Activated naive CD4-positive, alpha-beta T cell treated with anti-CD3 and anti-CD28 coated beads, Interleukin-2, amount 10 ng/mL, durations not matched to agents 7 days and 5 days (primary cell): ENCODE measurements at regions not wholly inside any gene's neighbourhood (a gene's known extent, or its start where the extent isn't known, plus 50 kb on each side); places are given as distances from the start of the nearest gene placed in this dataset.

Source experiments
- CTCF ChIA-PET: fragments of 350-600 bp; sonication (Branson Sonifier 250); formaldehyde crosslinking; loops from one replicate; lab custom pipeline; 2021; ENCODE audit warnings: antibody characterized with exemption; lab: Charles Lee
- DNase-seq: peaks from one replicate; pipeline ENCODE4 v3.0.0-alpha.2; 2020
- H3K27ac Mint-ChIP-seq: one replicate; pipeline ENCODE4 v1.8.0; 2021; ENCODE audit warnings: mild to moderate bottlenecking, moderate library complexity, mixed read lengths
- H3K27me3 Mint-ChIP-seq: one replicate; pipeline ENCODE4 v1.8.0; 2021; ENCODE audit warnings: mild to moderate bottlenecking, mixed read lengths
- H3K36me3 Mint-ChIP-seq: one replicate; pipeline ENCODE4 v1.8.0; 2021; ENCODE audit warnings: mixed read lengths
- H3K4me1 Mint-ChIP-seq: one replicate; pipeline ENCODE4 v1.8.0; 2021; ENCODE audit warnings: mixed read lengths
- H3K4me3 Mint-ChIP-seq: one replicate; pipeline ENCODE4 v1.8.0; 2021; ENCODE audit warnings: mild to moderate bottlenecking, moderate library complexity, mixed read lengths
- H3K9me3 Mint-ChIP-seq: one replicate; pipeline ENCODE4 v1.8.0; 2021; ENCODE audit warnings: mixed read lengths

DNA sequence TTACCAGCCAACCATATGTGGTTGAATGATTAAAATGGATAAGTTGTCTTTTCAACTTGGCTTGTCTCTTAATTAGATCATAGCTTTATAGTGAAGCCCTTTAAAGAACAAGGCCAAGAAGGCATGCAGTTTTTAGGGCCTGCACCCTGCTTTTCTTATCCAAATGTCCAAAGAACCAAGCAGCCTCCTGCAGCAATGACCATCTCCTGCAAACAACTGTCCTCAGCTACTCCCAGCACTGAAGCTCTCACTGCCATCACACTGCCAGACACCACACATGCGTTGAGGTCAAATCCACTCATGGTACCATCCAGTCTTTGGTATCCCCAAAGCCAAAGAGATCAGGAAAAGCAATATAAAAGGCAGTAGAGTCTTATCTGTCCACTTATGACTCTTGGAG is 210.3 kb downstream of the ACTR3B start:
- H3K27me3 Mint-ChIP-seq = no peaks in the 10 kb centered on the region
- H3K9me3 Mint-ChIP-seq = no peaks in the 10 kb centered on the region
- H3K4me1 Mint-ChIP-seq = no peaks in the 10 kb centered on the region
- no peak overlapping the region for H3K27ac Mint-ChIP-seq
- DNase-seq = no peak
- CTCF ChIA-PET = no interaction called here
- H3K4me3 Mint-ChIP-seq = no peak overlapping the region
- H3K36me3 Mint-ChIP-seq = no peaks in the 10 kb centered on the region

DNA sequence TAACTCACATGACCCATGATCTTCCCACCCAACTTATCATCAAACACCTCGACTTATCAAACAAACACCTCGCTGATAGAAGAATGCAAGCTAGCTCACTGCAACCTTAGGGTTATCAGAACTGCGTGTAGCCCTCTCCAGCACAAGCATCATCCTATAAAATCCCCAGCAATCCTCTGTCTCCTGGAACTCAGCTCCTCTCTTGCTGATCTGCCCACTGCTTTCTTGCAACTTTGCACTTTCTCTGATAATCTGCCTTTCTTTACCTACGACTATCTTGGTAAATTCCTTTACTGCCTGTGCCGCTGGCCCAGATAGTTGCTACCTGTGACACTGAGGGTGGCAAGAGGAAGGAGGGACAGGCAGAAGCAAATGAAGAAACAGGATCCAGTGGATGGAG is 210.9 kb downstream of the ACTR3B start:
- Mint-ChIP-seq H3K4me1 (no peaks in the 10 kb centered on the region), H3K36me3 (no peaks in the 10 kb centered on the region), H3K4me3 (no peak overlapping the region), H3K27me3 (no peaks in the 10 kb centered on the region), H3K9me3 (no peaks in the 10 kb centered on the region), H3K27ac (no peak overlapping the region)
- no peak for DNase-seq
- CTCF ChIA-PET = no interaction called here

GRCh38 chr7:152974577-152974976 is 215.0 kb downstream of the ACTR3B start:
- H3K4me1 Mint-ChIP-seq = no peaks in the 10 kb centered on the region
- CTCF ChIA-PET = no interaction called here
- no peak overlapping the region for H3K4me3 Mint-ChIP-seq
- H3K9me3 Mint-ChIP-seq = no peaks in the 10 kb centered on the region
- no peaks in the 10 kb centered on the region for H3K27me3 Mint-ChIP-seq
- no peaks in the 10 kb centered on the region for H3K36me3 Mint-ChIP-seq
- no peak overlapping the region for H3K27ac Mint-ChIP-seq
- no peak for DNase-seq

- Mint-ChIP-seq H3K9me3 (no peaks in the 10 kb centered on the region), H3K27ac (no peak overlapping the region), H3K4me3 (no peak overlapping the region), H3K27me3 (no peaks in the 10 kb centered on the region), H3K4me1 (no peaks in the 10 kb centered on the region), H3K36me3 (no peaks in the 10 kb centered on the region)
- no peak for DNase-seq
- CTCF ChIA-PET = no interaction called here
Observed at GRCh38 chr7:152975076-152975475, 215.5 kb downstream of the ACTR3B start.

DNA sequence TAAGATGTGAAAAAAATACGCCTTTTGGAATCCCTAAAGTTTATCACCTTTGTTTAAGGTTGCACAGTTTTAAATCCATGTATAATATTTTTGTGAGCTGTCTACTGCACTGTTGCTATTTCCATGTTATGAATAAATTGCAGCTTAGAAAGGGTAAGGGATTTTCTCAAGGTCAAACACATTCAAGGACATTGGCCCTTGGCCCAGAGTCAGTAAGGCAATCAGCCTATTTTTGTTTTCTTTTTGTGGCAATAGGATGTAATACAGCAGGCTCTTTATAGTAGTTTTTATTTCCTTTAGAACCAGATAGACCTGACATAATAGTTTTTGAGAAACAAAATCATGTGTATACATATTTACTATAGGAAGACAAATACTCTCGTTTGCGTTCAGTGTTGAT is 219.8 kb downstream of the ACTR3B start:
- H3K36me3 Mint-ChIP-seq = no peaks in the 10 kb centered on the region
- H3K4me3 Mint-ChIP-seq = no peak overlapping the region
- no peaks in the 10 kb centered on the region for H3K27me3 Mint-ChIP-seq
- H3K9me3 Mint-ChIP-seq = no peaks in the 10 kb centered on the region
- DNase-seq = no peak
- no peak overlapping the region for H3K27ac Mint-ChIP-seq
- CTCF ChIA-PET = no interaction called here
- H3K4me1 Mint-ChIP-seq = no peaks in the 10 kb centered on the region

DNA sequence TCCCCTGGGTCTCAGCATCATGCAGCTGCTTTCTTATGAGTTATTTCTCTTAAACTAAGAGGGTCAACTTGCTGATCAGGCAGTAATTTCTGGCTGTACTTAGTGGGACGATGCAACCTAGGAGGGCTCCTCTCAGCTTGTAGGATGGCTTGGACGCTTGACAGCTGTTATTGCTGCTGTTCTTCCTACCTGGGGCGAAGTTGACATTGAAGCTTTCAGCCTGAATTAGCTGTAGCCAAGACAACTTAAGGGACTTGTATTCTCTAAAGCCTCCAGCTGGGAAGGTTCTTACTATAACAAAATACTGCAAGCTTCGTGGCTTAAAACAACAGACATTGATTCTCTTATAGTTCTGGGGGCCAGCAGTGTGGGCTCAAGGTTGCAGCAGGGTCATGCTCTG is 224.9 kb downstream of the ACTR3B start:
- no peaks in the 10 kb centered on the region for H3K36me3 Mint-ChIP-seq
- no peaks in the 10 kb centered on the region for H3K4me1 Mint-ChIP-seq
- no peaks in the 10 kb centered on the region for H3K27me3 Mint-ChIP-seq
- H3K27ac Mint-ChIP-seq = no peak overlapping the region
- H3K4me3 Mint-ChIP-seq = no peak overlapping the region
- CTCF ChIA-PET = no interaction called here
- DNase-seq = no peak
- H3K9me3 Mint-ChIP-seq = no peaks in the 10 kb centered on the region

GRCh38 chr7:152986376-152986775 is 226.8 kb downstream of the ACTR3B start:
- CTCF ChIA-PET = no interaction called here
- no peaks in the 10 kb centered on the region for H3K27me3 Mint-ChIP-seq
- H3K9me3 Mint-ChIP-seq = peaks cover 2% of the 10 kb centered on the region
- no peak for DNase-seq
- no peak overlapping the region for H3K4me3 Mint-ChIP-seq
- H3K4me1 Mint-ChIP-seq = peaks cover 4% of the 10 kb centered on the region
- H3K36me3 Mint-ChIP-seq = no peaks in the 10 kb centered on the region
- H3K27ac Mint-ChIP-seq = no peak overlapping the region

- Mint-ChIP-seq H3K27ac (no peak overlapping the region), H3K4me1 (peaks cover 4% of the 10 kb centered on the region), H3K36me3 (no peaks in the 10 kb centered on the region), H3K4me3 (no peak overlapping the region), H3K27me3 (no peaks in the 10 kb centered on the region), H3K9me3 (peaks cover 2% of the 10 kb centered on the region)
- CTCF ChIA-PET = no interaction called here
- DNase-seq = no peak
Observed at GRCh38 chr7:152987656-152988055, 228.1 kb downstream of the ACTR3B start.

DNA sequence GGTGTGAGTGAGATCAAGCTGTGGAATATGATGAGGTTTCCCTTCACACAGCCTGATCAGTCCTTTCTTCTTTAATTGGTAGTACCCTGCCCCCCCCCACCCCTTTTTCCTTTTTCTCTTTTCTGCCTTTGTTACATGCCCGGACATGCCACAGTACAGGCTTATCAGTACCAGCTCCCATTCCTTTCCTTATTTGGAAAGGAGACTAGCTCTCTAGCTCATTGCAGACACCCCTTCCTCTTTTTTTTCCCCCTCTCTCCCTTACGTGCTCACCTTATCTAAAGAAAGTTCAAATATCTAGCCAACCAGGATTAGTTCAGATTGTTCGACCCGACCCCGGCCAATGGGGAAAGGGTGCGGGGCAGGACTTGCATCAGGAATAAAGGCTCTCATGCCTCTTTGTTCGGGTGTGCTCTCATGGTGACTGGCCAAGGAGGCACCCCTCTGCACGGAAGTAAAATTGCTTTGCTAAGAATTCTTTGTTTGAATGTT is 230.4 kb downstream of the ACTR3B start:
- H3K27me3 Mint-ChIP-seq = no peaks in the 10 kb centered on the region
- DNase-seq = no peak
- H3K36me3 Mint-ChIP-seq = no peaks in the 10 kb centered on the region
- H3K9me3 Mint-ChIP-seq = peaks cover 2% of the 10 kb centered on the region
- H3K4me3 Mint-ChIP-seq = no peak overlapping the region
- H3K4me1 Mint-ChIP-seq = peaks cover 4% of the 10 kb centered on the region
- peak overlapping the region; percentile 6 for H3K27ac Mint-ChIP-seq
- CTCF ChIA-PET = no interaction called here

DNA sequence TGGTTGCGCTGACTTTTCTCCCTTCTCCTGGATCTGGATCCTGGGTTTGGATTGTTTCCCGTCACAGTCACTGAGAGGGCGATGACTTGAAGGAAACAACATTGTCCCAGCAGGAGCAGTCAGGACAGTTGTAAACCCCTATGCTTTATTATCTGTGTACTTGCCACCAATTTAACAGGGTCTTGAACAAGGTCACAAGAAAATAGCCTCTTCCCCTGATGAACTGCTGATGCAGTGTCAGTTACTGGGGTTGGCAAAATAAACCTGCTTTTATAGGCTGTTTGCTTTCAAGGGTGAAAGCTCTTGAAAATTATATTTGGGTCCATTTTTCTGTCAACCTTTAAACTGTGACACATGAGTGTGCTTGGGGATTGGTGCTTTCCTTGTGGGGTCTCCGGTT is 238.9 kb downstream of the ACTR3B start:
- H3K27me3 Mint-ChIP-seq = no peaks in the 10 kb centered on the region
- no peak overlapping the region for H3K4me3 Mint-ChIP-seq
- H3K4me1 Mint-ChIP-seq = no peaks in the 10 kb centered on the region
- H3K27ac Mint-ChIP-seq = no peak overlapping the region
- no peaks in the 10 kb centered on the region for H3K36me3 Mint-ChIP-seq
- peaks cover 9% of the 10 kb centered on the region for H3K9me3 Mint-ChIP-seq
- no peak for DNase-seq
- CTCF ChIA-PET = no interaction called here

DNA sequence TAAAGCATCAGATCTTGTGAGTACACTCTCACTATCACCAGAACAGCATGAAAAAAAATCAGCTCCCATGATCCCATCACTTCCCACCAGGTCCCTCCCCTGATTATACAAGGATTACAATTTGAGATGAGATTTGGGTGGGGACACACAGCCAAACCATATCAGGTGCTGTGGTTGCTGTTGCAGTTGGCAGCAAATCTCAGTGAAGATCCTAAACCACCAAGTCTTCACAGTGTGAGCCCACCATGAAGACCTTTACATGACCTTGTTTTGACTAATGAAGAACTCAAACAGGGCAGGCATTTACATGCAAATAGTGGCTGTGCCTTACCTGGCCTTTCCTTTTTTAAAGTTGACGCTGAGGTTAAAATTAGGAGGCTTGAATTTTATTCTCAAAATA is 242.6 kb downstream of the ACTR3B start:
- Mint-ChIP-seq H3K27ac (no peak overlapping the region), H3K4me1 (no peaks in the 10 kb centered on the region), H3K36me3 (no peaks in the 10 kb centered on the region), H3K4me3 (no peak overlapping the region), H3K27me3 (no peaks in the 10 kb centered on the region), H3K9me3 (peaks cover 9% of the 10 kb centered on the region)
- CTCF ChIA-PET = no interaction called here
- DNase-seq = no peak

DNA sequence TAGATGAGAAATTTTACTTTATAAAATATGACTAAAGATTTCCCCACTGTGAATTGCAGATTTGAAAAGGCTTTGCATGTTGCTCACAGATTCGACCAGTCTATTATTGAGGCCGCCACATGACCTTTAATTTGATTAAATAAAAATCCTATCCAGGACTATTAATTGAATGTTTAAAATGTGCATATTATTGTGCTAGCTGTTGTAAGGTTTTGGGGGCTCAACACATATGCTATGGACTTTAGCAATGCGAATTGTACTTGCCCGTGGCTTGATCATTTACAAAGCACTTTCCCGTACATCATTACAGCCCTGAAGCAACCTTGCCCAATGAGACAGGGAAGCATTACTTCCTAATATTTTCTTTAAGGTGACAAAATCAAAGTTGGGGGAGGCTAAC is 243.0 kb downstream of the ACTR3B start:
- Mint-ChIP-seq H3K9me3 (peaks cover 9% of the 10 kb centered on the region), H3K36me3 (no peaks in the 10 kb centered on the region), H3K4me3 (no peak overlapping the region), H3K27ac (no peak overlapping the region), H3K4me1 (no peaks in the 10 kb centered on the region), H3K27me3 (no peaks in the 10 kb centered on the region)
- DNase-seq = no peak
- CTCF ChIA-PET = no interaction called here

- CTCF ChIA-PET = no interaction called here
- no peaks in the 10 kb centered on the region for H3K27me3 Mint-ChIP-seq
- no peak overlapping the region for H3K4me3 Mint-ChIP-seq
- peaks cover 9% of the 10 kb centered on the region for H3K9me3 Mint-ChIP-seq
- H3K4me1 Mint-ChIP-seq = no peaks in the 10 kb centered on the region
- no peaks in the 10 kb centered on the region for H3K36me3 Mint-ChIP-seq
- no peak overlapping the region for H3K27ac Mint-ChIP-seq
- DNase-seq = no peak
Observed at GRCh38 chr7:153004341-153004740, 244.8 kb downstream of the ACTR3B start.

GRCh38 chr7:153005750-153006435 is 246.3 kb downstream of the ACTR3B start:
- H3K9me3 Mint-ChIP-seq = peaks cover 2% of the 10 kb centered on the region
- no peak for DNase-seq
- H3K36me3 Mint-ChIP-seq = no peaks in the 10 kb centered on the region
- H3K4me1 Mint-ChIP-seq = no peaks in the 10 kb centered on the region
- H3K4me3 Mint-ChIP-seq = no peak overlapping the region
- CTCF ChIA-PET = no interaction called here
- no peak overlapping the region for H3K27ac Mint-ChIP-seq
- H3K27me3 Mint-ChIP-seq = no peaks in the 10 kb centered on the region

DNA sequence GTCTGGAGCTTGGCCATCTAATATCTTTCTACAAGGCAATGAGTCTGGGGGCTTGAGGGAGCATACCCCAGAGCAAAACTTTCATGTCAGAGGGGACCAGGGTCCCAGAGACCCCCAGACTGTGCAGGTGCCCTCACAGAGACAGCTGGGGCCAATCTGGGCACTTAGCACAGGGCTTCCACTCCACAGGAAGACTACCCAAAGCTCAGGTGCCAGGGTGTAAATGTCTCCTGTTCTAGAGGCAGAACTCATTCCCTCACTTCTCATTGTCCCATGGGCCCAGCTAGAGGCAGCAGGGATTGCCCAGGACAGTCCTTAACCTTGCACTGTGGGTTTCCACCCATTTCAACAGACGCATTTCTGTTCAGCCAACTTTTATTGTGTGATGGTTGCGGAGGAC is 246.9 kb downstream of the ACTR3B start:
- no peaks in the 10 kb centered on the region for H3K27me3 Mint-ChIP-seq
- no peak overlapping the region for H3K4me3 Mint-ChIP-seq
- H3K9me3 Mint-ChIP-seq = no peaks in the 10 kb centered on the region
- H3K4me1 Mint-ChIP-seq = no peaks in the 10 kb centered on the region
- CTCF ChIA-PET = no interaction called here
- no peak overlapping the region for H3K27ac Mint-ChIP-seq
- DNase-seq = no peak
- H3K36me3 Mint-ChIP-seq = no peaks in the 10 kb centered on the region

- Mint-ChIP-seq H3K9me3 (no peaks in the 10 kb centered on the region), H3K36me3 (no peaks in the 10 kb centered on the region), H3K4me1 (no peaks in the 10 kb centered on the region), H3K27ac (no peak overlapping the region), H3K27me3 (no peaks in the 10 kb centered on the region), H3K4me3 (no peak overlapping the region)
- CTCF ChIA-PET = no interaction called here
- no peak for DNase-seq
Observed at GRCh38 chr7:153006911-153007310, 247.4 kb downstream of the ACTR3B start.
